WTC11 (cell line): ENCODE measurements at regions not wholly inside any gene's neighbourhood (a gene's known extent, or its start where the extent isn't known, plus 50 kb on each side); places are given as distances from the start of the nearest gene placed in this dataset.

Experiments
- ATAC-seq: fragments of 200-7000 bp; cut with Tn5 transposase; 2 replicates; pipeline ENCODE4 v1.10.0; 2021; ENCODE audit warnings: mild to moderate bottlenecking, moderate library complexity
- CTCF ChIA-PET: fragments of 300-600 bp; sonication (Branson Sonifier 250); formaldehyde crosslinking; loops from one replicate; lab custom pipeline; 2021; ENCODE audit warnings: antibody characterized with exemption; lab: Charles Lee
- POLR2A ChIA-PET: fragments of 350-600 bp; sonication (Branson Sonifier 250); formaldehyde crosslinking; loops from one replicate; lab custom pipeline; 2021; ENCODE audit warnings: antibody characterized with exemption; lab: Charles Lee
- DNase-seq: peaks from one replicate; pipeline ENCODE4 v3.0.0; 2021; ENCODE audit warnings: low spot score
- H3K27ac Mint-ChIP-seq: 2 replicates; pipeline ENCODE4 v1.8.0; 2021; ENCODE audit warnings: mixed read lengths
- H3K27me3 Mint-ChIP-seq: 2 replicates; pipeline ENCODE4 v1.8.0; 2021; ENCODE audit warnings: low read depth, mild to moderate bottlenecking, moderate library complexity, mixed read lengths
- H3K36me3 Mint-ChIP-seq: 2 replicates; pipeline ENCODE4 v1.8.0; 2021; ENCODE audit warnings: mixed read lengths
- H3K4me1 Mint-ChIP-seq: 2 replicates; pipeline ENCODE4 v1.8.0; 2022; ENCODE audit warnings: mixed read lengths
- H3K4me3 Mint-ChIP-seq: 2 replicates; pipeline ENCODE4 v1.8.0; 2021; ENCODE audit warnings: mild to moderate bottlenecking, moderate library complexity, mixed read lengths
- H3K9me3 Mint-ChIP-seq: 2 replicates; pipeline ENCODE4 v1.8.0; 2021; ENCODE audit warnings: mixed read lengths
- ATF1 ChIP-seq: sonication (generic); formaldehyde crosslinking; IDR thresholded peaks from 2 replicates; pipeline ENCODE4 v1.8.1; 2023; ENCODE audit warnings: mild to moderate bottlenecking, moderate library complexity, missing genetic modification reagents
- CREB1 ChIP-seq: sonication (generic); formaldehyde crosslinking; IDR thresholded peaks from 2 replicates; pipeline ENCODE4 v1.8.0; 2023; ENCODE audit warnings: mild to moderate bottlenecking, missing genetic modification reagents
- E2F1 ChIP-seq: sonication (generic); formaldehyde crosslinking; IDR thresholded peaks from 2 replicates; pipeline ENCODE4 v1.8.0; 2022; ENCODE audit warnings: mild to moderate bottlenecking, missing genetic modification reagents
- ETV6 ChIP-seq: sonication (generic); formaldehyde crosslinking; IDR thresholded peaks from 2 replicates; pipeline ENCODE4 v1.8.1; 2022; ENCODE audit warnings: mild to moderate bottlenecking, missing genetic modification reagents
- GRHL2 ChIP-seq: fragments of 250-450 bp; sonication (Bioruptor Pico); IDR thresholded peaks from 2 replicates; pipeline ENCODE4 v1.8.0; 2022; ENCODE audit warnings: mild to moderate bottlenecking, moderate library complexity; ENCODE audit not compliant: insufficient replicate concordance, severe bottlenecking
- MYBL2 ChIP-seq: sonication (generic); formaldehyde crosslinking; IDR thresholded peaks from 2 replicates; pipeline ENCODE4 v1.8.1; 2023; ENCODE audit warnings: mild to moderate bottlenecking, moderate library complexity, missing genetic modification reagents
- OVOL2 ChIP-seq: fragments of 250-450 bp; sonication (Bioruptor Pico); IDR thresholded peaks from 2 replicates; pipeline ENCODE4 v1.9.0; 2021; ENCODE audit warnings: mild to moderate bottlenecking, borderline replicate concordance
- PRDM15 ChIP-seq: sonication (generic); formaldehyde crosslinking; IDR thresholded peaks from 2 replicates; pipeline ENCODE4 v1.8.0; 2022; ENCODE audit warnings: missing genetic modification reagents
- TP53 ChIP-seq: sonication (generic); formaldehyde crosslinking; IDR thresholded peaks from 2 replicates; pipeline ENCODE4 v1.8.1; 2023; ENCODE audit warnings: mild to moderate bottlenecking, missing genetic modification reagents
- USF2 ChIP-seq: sonication (generic); formaldehyde crosslinking; IDR thresholded peaks from 2 replicates; pipeline ENCODE4 v1.8.1; 2023; ENCODE audit warnings: mild to moderate bottlenecking, missing genetic modification reagents, moderate library complexity
- ZBTB21 ChIP-seq: sonication (generic); formaldehyde crosslinking; IDR thresholded peaks from 2 replicates; pipeline ENCODE4 v1.8.1; 2023; ENCODE audit warnings: mild to moderate bottlenecking, missing genetic modification reagents, borderline replicate concordance
- ZNF138 ChIP-seq: sonication (generic); formaldehyde crosslinking; conservative IDR thresholded peaks from 2 replicates; pipeline ENCODE4 v1.8.1; 2022; ENCODE audit warnings: mild to moderate bottlenecking, moderate library complexity, missing genetic modification reagents
- ZNF425 ChIP-seq: fragments of 250-450 bp; sonication (Bioruptor Pico); conservative IDR thresholded peaks from 2 replicates; pipeline ENCODE4 v1.9.0; 2021; ENCODE audit warnings: mild to moderate bottlenecking
- TF ChIP-seq, protein P1 (sequence below): sonication (generic); formaldehyde crosslinking; IDR thresholded peaks from 2 replicates; pipeline ENCODE4 v1.8.1; 2023; ENCODE audit warnings: mild to moderate bottlenecking, moderate library complexity, missing genetic modification reagents

GRCh38 chr16:7090628-7091115 lies 242.0 kb upstream of the RBFOX1 start (continued):
- no peak for TF ChIP-seq OVOL2 (CRISPR knock-in tag)

DNA sequence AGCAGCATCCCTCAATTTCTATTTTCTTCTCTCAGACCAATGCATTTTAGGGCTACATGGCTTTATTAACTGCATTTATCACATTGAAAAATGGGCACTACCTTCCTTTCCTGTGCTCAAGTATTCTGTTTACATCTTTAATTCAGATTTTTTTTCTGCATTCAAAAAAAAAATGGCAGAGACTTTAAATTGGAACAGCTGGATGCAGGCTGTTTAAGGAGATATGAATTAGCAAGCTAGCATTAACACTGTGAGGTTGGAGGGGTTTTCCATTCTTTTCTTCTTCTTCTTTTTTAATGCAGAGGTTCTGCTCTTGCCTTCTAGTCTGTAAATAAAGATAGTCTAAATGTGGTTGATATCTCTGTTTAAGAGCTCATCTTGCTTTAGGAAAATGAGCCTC lies 242.9 kb upstream of the RBFOX1 start:
- TF ChIP-seq E2F1 (no peak), ATF1 (CRISPR knock-in tag) (no peak), CREB1 (CRISPR knock-in tag) (no peak), ETV6 (CRISPR knock-in tag) (no peak), GRHL2 (CRISPR knock-in tag) (no peak), ZBTB21 (no peak)
- TF ChIP-seq, protein P1, sequence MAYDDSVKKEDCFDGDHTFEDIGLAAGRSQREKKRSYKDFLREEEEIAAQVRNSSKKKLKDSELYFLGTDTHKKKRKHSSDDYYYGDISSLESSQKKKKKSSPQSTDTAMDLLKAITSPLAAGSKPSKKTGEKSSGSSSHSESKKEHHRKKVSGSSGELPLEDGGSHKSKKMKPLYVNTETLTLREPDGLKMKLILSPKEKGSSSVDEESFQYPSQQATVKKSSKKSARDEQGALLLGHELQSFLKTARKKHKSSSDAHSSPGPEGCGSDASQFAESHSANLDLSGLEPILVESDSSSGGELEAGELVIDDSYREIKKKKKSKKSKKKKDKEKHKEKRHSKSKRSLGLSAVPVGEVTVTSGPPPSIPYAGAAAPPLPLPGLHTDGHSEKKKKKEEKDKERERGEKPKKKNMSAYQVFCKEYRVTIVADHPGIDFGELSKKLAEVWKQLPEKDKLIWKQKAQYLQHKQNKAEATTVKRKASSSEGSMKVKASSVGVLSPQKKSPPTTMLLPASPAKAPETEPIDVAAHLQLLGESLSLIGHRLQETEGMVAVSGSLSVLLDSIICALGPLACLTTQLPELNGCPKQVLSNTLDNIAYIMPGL (CRISPR knock-in tag), result no peak
- TF ChIP-seq, all 79 proteins: peak for 0
- ATAC-seq (no peak), DNase-seq (no peak)
- ChIA-PET CTCF (no interaction called here), POLR2A (no interaction called here)
- Mint-ChIP-seq H3K4me1 (no peaks in the 10 kb centered on the region), H3K36me3 (peaks cover 76% of the 10 kb centered on the region), H3K4me3 (no peak overlapping the region), H3K27ac (no peak overlapping the region), H3K9me3 (peaks cover 79% of the 10 kb centered on the region), H3K27me3 (peaks cover 18% of the 10 kb centered on the region; the same call in 1 of the 2 replicates)

DNA sequence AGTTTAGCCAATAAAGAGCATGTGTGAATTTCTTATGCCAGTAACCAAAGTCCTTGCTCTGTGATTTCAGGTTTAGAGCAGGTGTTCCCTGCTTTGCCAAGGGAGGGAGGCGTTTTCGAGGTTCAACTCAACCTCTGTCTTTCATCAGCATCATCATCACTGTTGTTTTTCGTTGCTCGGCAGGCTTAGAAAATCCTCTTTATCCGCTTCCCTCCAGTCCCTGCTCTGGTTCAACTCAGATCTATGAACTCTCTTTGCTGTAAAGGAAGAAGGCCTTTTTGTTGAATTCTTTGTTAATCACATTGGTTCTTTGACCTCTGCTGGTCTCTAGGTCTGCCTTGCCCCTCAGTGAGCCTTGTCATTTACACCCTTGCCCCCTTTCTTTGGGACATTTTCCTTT lies 243.9 kb upstream of the RBFOX1 start:
- peaks cover 79% of the 10 kb centered on the region for H3K9me3 Mint-ChIP-seq
- ATAC-seq, result no peak
- TF ChIP-seq ZNF138 (CRISPR knock-in tag) (no peak), ZNF425 (CRISPR knock-in tag) (no peak)
- TF ChIP-seq, all 79 proteins: peak for 0
- Mint-ChIP-seq H3K27ac (no peak overlapping the region), H3K4me3 (no peak overlapping the region), H3K4me1 (no peaks in the 10 kb centered on the region), H3K36me3 (peaks cover 78% of the 10 kb centered on the region), H3K27me3 (peaks cover 12% of the 10 kb centered on the region; the same call in 1 of the 2 replicates)
- ChIA-PET POLR2A (no interaction called here), CTCF (no interaction called here)
- no peak for DNase-seq

GRCh38 chr16:7086822-7087616 lies 245.6 kb upstream of the RBFOX1 start:
- peaks cover 8% of the 10 kb centered on the region; the same call in 1 of the 2 replicates for H3K27me3 Mint-ChIP-seq
- H3K4me1 Mint-ChIP-seq, result no peaks in the 10 kb centered on the region
- peaks cover 69% of the 10 kb centered on the region for H3K9me3 Mint-ChIP-seq
- TF ChIP-seq PRDM15 (CRISPR knock-in tag), result no peak
- no peak for TF ChIP-seq TP53 (CRISPR knock-in tag)
- TF ChIP-seq USF2 (CRISPR knock-in tag), result no peak
- TF ChIP-seq MYBL2 (CRISPR knock-in tag), result no peak
- TF ChIP-seq, all 79 proteins: peak for 0
- ChIA-PET CTCF (no interaction called here), POLR2A (no interaction called here)
- ATAC-seq (no peak), DNase-seq (peak; percentile 10)
- Mint-ChIP-seq H3K36me3 (peaks cover 71% of the 10 kb centered on the region), H3K27ac (no peak overlapping the region), H3K4me3 (no peak overlapping the region)
